Activated CD4-positive, CD25-positive, alpha-beta regulatory T cell (primary cell): ENCODE measurements at regions not wholly inside any gene's neighbourhood (a gene's known extent, or its start where the extent isn't known, plus 50 kb on each side); places are given as distances from the start of the nearest gene placed in this dataset.

ENCODE experiments used
- DNase-seq, 4 experiments: peaks; one replicate each; lab custom pipeline; 2025; lab: John Stamatoyannopoulos, UW

GRCh38 chr1:38718031-38718430 lies 141.5 kb downstream of the RRAGC start:
- DNase-seq = no peak

GRCh38 chr1:38716229-38716628 lies 143.3 kb downstream of the RRAGC start:
- DNase-seq = no peak

GRCh38 chr1:38715415-38715814 lies 144.2 kb downstream of the RRAGC start:
- DNase-seq = no peak

- DNase-seq = no peak
Measured at GRCh38 chr1:38712046-38712445, 147.5 kb downstream of the RRAGC start.

GRCh38 chr1:38708701-38709258 lies 150.8 kb downstream of the RRAGC start:
- no peak for DNase-seq

GRCh38 chr1:38701088-38701487 lies 158.5 kb downstream of the RRAGC start:
- DNase-seq = no peak

- DNase-seq = no peak
Measured at GRCh38 chr1:38700077-38700470, 159.5 kb downstream of the RRAGC start.

- no peak for DNase-seq
Measured at GRCh38 chr1:38699330-38700076, 160.1 kb downstream of the RRAGC start.

- no peak for DNase-seq
Measured at GRCh38 chr1:38697387-38697786, 162.2 kb downstream of the RRAGC start.

GRCh38 chr1:38696371-38696770 lies 163.2 kb downstream of the RRAGC start:
- DNase-seq = no peak

GRCh38 chr1:38693759-38694158 lies 165.8 kb downstream of the RRAGC start:
- no peak for DNase-seq

- DNase-seq = no peak
Measured at GRCh38 chr1:38693031-38693430, 166.5 kb downstream of the RRAGC start.

GRCh38 chr1:38690790-38691449 lies 168.7 kb downstream of the RRAGC start:
- DNase-seq = no peak

- no peak for DNase-seq
Measured at GRCh38 chr1:38686927-38687255, 172.7 kb downstream of the RRAGC start.

- DNase-seq = no peak
Measured at GRCh38 chr1:38686167-38686926, 173.2 kb downstream of the RRAGC start.

GRCh38 chr1:38685388-38685787 lies 174.2 kb downstream of the RRAGC start:
- DNase-seq = no peak

- no peak for DNase-seq
Measured at GRCh38 chr1:38680801-38681510, 178.6 kb downstream of the RRAGC start.

- DNase-seq = no peak
Measured at GRCh38 chr1:38677756-38678155, 181.8 kb downstream of the RRAGC start.

GRCh38 chr1:38677311-38677710 lies 182.3 kb downstream of the RRAGC start:
- no peak for DNase-seq

- no peak for DNase-seq
Measured at GRCh38 chr1:38672692-38673091, 186.9 kb downstream of the RRAGC start.

- no peak for DNase-seq
Measured at GRCh38 chr1:38671221-38671620, 188.4 kb downstream of the RRAGC start.

GRCh38 chr1:38670544-38671122 lies 188.9 kb downstream of the RRAGC start:
- no peak for DNase-seq
